GM12873 (cell line): ENCODE measurements at regions not wholly inside any gene's neighbourhood (a gene's known extent, or its start where the extent isn't known, plus 50 kb on each side); places are given as distances from the start of the nearest gene placed in this dataset.

Source experiments
- TF ChIP-seq, protein P1 (sequence below): IDR thresholded peaks from 2 replicates; pipeline ENCODE4 v1.5.1; 2012; ENCODE audit warnings: low read depth, mild to moderate bottlenecking, moderate library complexity, low read length, control low read depth; ENCODE audit not compliant: insufficient read depth; ENCODE audit errors: missing control alignments

DNA sequence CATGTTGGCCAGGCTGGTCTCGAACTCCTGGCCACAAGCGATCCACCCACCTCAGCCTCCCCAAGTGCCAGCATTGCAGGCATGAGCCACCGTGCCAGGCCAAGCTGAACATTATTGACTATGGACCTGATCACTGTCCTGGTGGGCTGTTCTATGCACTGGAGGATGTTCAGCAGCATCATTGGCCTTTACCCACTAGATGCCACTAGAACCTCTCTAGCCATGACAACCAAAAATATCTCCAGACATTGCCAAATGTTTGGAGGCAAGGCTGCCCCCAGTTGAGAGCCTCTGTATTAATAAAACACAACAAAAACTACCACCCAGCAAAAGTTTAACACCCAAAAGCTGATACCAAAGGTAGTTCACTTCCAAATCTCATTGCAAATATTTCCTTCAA lies 110.8 kb upstream of the SOD1 start:
- TF ChIP-seq, protein P1, sequence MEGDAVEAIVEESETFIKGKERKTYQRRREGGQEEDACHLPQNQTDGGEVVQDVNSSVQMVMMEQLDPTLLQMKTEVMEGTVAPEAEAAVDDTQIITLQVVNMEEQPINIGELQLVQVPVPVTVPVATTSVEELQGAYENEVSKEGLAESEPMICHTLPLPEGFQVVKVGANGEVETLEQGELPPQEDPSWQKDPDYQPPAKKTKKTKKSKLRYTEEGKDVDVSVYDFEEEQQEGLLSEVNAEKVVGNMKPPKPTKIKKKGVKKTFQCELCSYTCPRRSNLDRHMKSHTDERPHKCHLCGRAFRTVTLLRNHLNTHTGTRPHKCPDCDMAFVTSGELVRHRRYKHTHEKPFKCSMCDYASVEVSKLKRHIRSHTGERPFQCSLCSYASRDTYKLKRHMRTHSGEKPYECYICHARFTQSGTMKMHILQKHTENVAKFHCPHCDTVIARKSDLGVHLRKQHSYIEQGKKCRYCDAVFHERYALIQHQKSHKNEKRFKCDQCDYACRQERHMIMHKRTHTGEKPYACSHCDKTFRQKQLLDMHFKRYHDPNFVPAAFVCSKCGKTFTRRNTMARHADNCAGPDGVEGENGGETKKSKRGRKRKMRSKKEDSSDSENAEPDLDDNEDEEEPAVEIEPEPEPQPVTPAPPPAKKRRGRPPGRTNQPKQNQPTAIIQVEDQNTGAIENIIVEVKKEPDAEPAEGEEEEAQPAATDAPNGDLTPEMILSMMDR = no peak

GRCh38 chr21:31546443-31547170 lies 112.9 kb upstream of the SOD1 start:
- TF ChIP-seq, protein P1 = no peak

GRCh38 chr21:31545036-31545435 lies 114.5 kb upstream of the SOD1 start:
- TF ChIP-seq, protein P1 = no peak

DNA sequence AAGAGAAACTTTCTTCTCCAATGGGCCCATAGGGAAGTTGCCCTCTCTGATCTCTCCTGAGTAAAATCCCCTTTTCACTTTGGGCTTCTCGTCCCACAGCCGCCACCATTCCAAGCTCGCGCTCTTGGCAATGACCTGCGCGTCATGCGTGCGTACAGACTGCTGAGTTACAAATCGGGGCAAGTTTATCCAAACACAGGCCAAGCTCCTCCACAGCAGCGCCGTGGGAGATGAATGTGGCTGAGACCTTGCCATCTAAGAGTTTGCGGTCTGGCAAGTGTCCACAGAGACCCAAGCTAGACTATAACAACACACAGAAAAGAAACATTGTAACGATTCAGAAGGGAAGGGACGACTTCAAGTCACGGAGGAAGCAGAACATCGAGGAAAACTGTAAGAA lies 116.3 kb upstream of the SOD1 start:
- TF ChIP-seq, protein P1 = no peak

GRCh38 chr21:31538816-31539215 lies 120.7 kb upstream of the SOD1 start:
- TF ChIP-seq, protein P1 = no peak

DNA sequence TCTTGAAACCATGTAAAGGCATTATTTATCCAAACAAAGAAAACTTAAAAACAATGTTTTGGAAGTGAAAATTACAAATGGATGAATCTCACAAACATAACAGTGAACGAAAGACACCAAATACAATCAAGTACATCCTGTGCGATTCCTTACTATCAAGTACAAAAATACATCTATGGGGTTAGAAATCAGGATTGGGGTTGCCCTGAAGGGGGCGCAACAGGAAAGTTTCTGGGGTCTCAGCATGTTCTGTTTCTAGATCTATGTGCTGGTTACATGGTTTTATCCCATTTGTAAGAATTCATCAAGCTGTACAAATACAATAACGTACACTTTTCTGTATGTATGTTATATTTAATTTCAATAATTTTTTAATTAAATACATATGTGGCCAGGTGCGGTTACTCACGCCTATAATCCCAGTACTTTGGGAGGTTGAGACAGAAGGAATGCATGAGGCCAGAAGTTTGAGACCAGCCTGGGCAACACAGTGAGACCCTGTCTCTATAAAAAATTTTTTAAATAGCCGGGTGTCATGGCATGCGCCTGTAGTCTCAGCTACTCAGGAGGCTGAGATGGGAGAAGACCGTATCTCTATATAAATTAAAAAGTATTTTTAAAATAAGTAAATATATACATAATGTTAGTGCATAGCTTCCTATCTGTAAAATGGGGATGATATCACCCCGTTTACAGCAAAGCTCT lies 121.5 kb upstream of the SOD1 start:
- TF ChIP-seq, protein P1 = no peak

GRCh38 chr21:31536138-31536537 lies 123.4 kb upstream of the SOD1 start:
- TF ChIP-seq, protein P1 = no peak
